ENCODE measurements at regions not wholly inside any gene's neighbourhood (a gene's known extent, or its start where the extent isn't known, plus 50 kb on each side); places are given as distances from the start of the nearest gene placed in this dataset.

DNA sequence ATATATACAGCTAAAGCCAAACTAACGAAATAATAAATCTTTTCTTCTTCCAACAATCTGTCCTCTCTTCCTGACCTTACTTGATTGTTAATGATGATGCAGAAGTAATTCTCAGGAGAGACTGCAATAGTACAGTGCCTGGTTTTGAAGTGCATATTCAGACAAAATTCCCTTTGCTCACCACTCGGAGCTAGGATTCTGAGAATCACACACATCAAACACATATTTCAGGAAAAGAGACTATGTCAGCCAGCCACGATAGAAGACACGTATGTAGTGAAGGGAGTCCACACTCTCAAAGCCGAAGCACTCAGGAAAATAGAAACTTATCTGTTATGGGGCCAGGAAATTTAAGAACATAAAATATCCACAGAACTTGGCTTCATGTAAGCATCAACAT lies 362.5 kb upstream of the FAT1 start:
- TF ChIP-seq SUZ12 (IDR thresholded peaks at IDR 0.05; ENCODE audit: extremely low read depth, insufficient read depth, insufficient read length) (no peak), YY1 (IDR thresholded peaks at IDR 0.05; ENCODE audit: insufficient read depth, insufficient read length) (no peak)

Data from NT2/D1 (cell line).